H1 (cell line): ENCODE measurements at regions not wholly inside any gene's neighbourhood (a gene's known extent, or its start where the extent isn't known, plus 50 kb on each side); places are given as distances from the start of the nearest gene placed in this dataset.
"Not testable (repeated sequence)": the region's sequence is repeated elsewhere in the genome, so short reads cannot be mapped to it uniquely, and the experiment has no call there.

ENCODE experiments used
- CTCF ChIA-PET: fragments of 300-600 bp; sonication (Branson Sonifier 250); formaldehyde crosslinking; loops from one replicate; lab custom pipeline; 2021; ENCODE audit not compliant: partially characterized antibody; lab: Charles Lee
- POLR2A ChIA-PET: fragments of 300-600 bp; sonication (Branson Sonifier 250); formaldehyde crosslinking; loops from one replicate; lab custom pipeline; 2021; ENCODE audit warnings: inconsistent platforms; ENCODE audit not compliant: partially characterized antibody; lab: Charles Lee
- DNase-seq, 2 experiments: peaks; one replicate each; pipeline versions ENCODE4 v3.0.0 to v3.0.0-alpha.2; 2010 to 2022; ENCODE audit warnings: low spot score in 2 of 2, low read depth in 1 of 2, mixed read lengths in 1 of 2
- FAIRE-seq: peaks from 2 replicates; lab custom pipeline; 2011; peaks lifted over from hg19 to GRCh38; lab: Jason Lieb, UNC
- H2AFZ ChIP-seq: 2 replicates; pipeline ENCODE4 v1.8.1; 2012; ENCODE audit warnings: low read length, inconsistent platforms
- H2AK5ac ChIP-seq: 2 replicates; pipeline ENCODE4 v1.6.1; 2013; ENCODE audit warnings: low read depth, low read length
- H2BK120ac ChIP-seq: replicated peaks from 2 replicates; pipeline ENCODE3; 2013; ENCODE audit warnings: low read depth, low read length, inconsistent platforms
- H2BK12ac ChIP-seq: 2 replicates; pipeline ENCODE4 v1.6.1; 2013; ENCODE audit warnings: low read depth, low read length
- H2BK15ac ChIP-seq: 2 replicates; pipeline ENCODE4 v1.6.1; 2013; ENCODE audit warnings: low read length
- H2BK20ac ChIP-seq: 2 replicates; pipeline ENCODE4 v1.6.1; 2013; ENCODE audit warnings: low read length
- H2BK5ac ChIP-seq: 2 replicates; pipeline ENCODE4 v1.6.1; 2013; ENCODE audit warnings: low read depth, low read length
- H3K14ac ChIP-seq: 2 replicates; pipeline ENCODE4 v1.6.1; 2013; ENCODE audit warnings: inconsistent platforms; ENCODE audit not compliant: insufficient read length
- H3K18ac ChIP-seq: 2 replicates; pipeline ENCODE4 v1.6.1; 2013; ENCODE audit warnings: low read length; ENCODE audit errors: extremely low read depth
- H3K23ac ChIP-seq: 2 replicates; pipeline ENCODE4 v1.6.1; 2013; ENCODE audit warnings: inconsistent platforms; ENCODE audit not compliant: insufficient read length
- H3K23me2 ChIP-seq: 2 replicates; pipeline ENCODE4 v1.6.1; 2013; ENCODE audit warnings: low read depth, low read length
- H3K27ac ChIP-seq: 2 replicates; pipeline ENCODE4 v1.6.1; 2011; ENCODE audit warnings: low read depth, low read length, inconsistent platforms
- H3K27me3 ChIP-seq, 4 experiments: replicated peaks in 1 of 4; 1 replicate in 1 of 4; 2 replicates in 3 of 4; pipeline versions ENCODE4 v1.6.1 to v1.8.1; 2011 to 2013; ENCODE audit warnings: low read length in 3 of 4, mild to moderate bottlenecking in 3 of 4, inconsistent platforms in 2 of 4, mixed read lengths in 2 of 4, moderate library complexity in 1 of 4; ENCODE audit not compliant: control insufficient read depth in 3 of 4, insufficient read depth in 3 of 4; ENCODE audit errors: extremely low read depth in 1 of 4
- H3K36me3 ChIP-seq, 4 experiments: 2 replicates each; pipeline versions ENCODE4 v1.6.1 to v1.8.1; 2011 to 2013; ENCODE audit warnings: mild to moderate bottlenecking in 4 of 4, low read length in 3 of 4, moderate library complexity in 2 of 4, control low read depth in 1 of 4, inconsistent platforms in 1 of 4; ENCODE audit not compliant: insufficient read depth in 4 of 4, control insufficient read depth in 2 of 4
- H3K4ac ChIP-seq: replicated peaks from 2 replicates; pipeline ENCODE3; 2013; ENCODE audit warnings: low read length, low read depth, mixed read lengths, inconsistent platforms; ENCODE audit not compliant: insufficient read length
- H3K4me1 ChIP-seq, 4 experiments: replicated peaks in 1 of 4; 1 replicate in 1 of 4; 2 replicates in 3 of 4; pipeline versions ENCODE4 v1.6.1 to v1.8.1; 2011 to 2013; ENCODE audit warnings: low read length in 3 of 4, inconsistent platforms in 2 of 4, mixed read lengths in 1 of 4; ENCODE audit not compliant: insufficient read depth in 4 of 4, control insufficient read depth in 3 of 4
- H3K4me2 ChIP-seq, 2 experiments: 2 replicates each; pipeline versions ENCODE4 v1.6.1 to v1.8.1; 2011 to 2013; ENCODE audit warnings: low read depth in 2 of 2, low read length in 2 of 2, control low read depth in 1 of 2, inconsistent platforms in 1 of 2, mild to moderate bottlenecking in 1 of 2; ENCODE audit not compliant: insufficient read depth in 1 of 2
- H3K4me3 ChIP-seq, 4 experiments: fragments of 200-600, 300-600 bp in 1 of 4; sonication (generic), shearing (Covaris generic), sonication (Bioruptor Twin) in 1 of 4; 2 replicates each; pipeline versions ENCODE4 v1.5.1 to v1.8.1; 2011 to 2016; ENCODE audit warnings: low read length in 4 of 4, low read depth in 3 of 4, control low read depth in 2 of 4, inconsistent platforms in 2 of 4, mild to moderate bottlenecking in 2 of 4, mixed read lengths in 1 of 4, moderate library complexity in 1 of 4; ENCODE audit not compliant: insufficient read depth in 2 of 4; ENCODE audit errors: extremely low read depth in 1 of 4
- H3K56ac ChIP-seq: replicated peaks from 2 replicates; pipeline ENCODE3; 2013; ENCODE audit warnings: low read depth, mild to moderate bottlenecking, mixed read lengths, low read length, inconsistent platforms; ENCODE audit not compliant: insufficient read length
- H3K79me1 ChIP-seq: 2 replicates; pipeline ENCODE4 v1.6.1; 2013; ENCODE audit warnings: low read depth, low read length, control low read depth
- H3K79me2 ChIP-seq, 2 experiments: 2 replicates each; pipeline versions ENCODE4 v1.6.1 to v1.8.1; 2012 to 2013; ENCODE audit warnings: low read length in 2 of 2, mild to moderate bottlenecking in 2 of 2, inconsistent platforms in 1 of 2; ENCODE audit not compliant: insufficient read depth in 2 of 2, control insufficient read depth in 1 of 2
- H3K9ac ChIP-seq, 4 experiments: replicated peaks in 1 of 4; 1 replicate in 1 of 4; 2 replicates in 3 of 4; pipeline versions ENCODE4 v1.6.1 to v1.8.1; 2011 to 2013; ENCODE audit warnings: low read depth in 3 of 4, low read length in 3 of 4, control low read depth in 2 of 4, mild to moderate bottlenecking in 2 of 4, moderate library complexity in 2 of 4, inconsistent platforms in 1 of 4; ENCODE audit errors: extremely low read depth in 1 of 4
- H3K9me3 ChIP-seq, 2 experiments: 2 replicates each; pipeline versions ENCODE4 v1.6.1 to v1.8.1; 2012 to 2013; ENCODE audit warnings: mild to moderate bottlenecking in 2 of 2, moderate library complexity in 2 of 2, control low read depth in 1 of 2, inconsistent platforms in 1 of 2, low read depth in 1 of 2, low read length in 1 of 2, mixed read lengths in 1 of 2; ENCODE audit not compliant: insufficient read depth in 2 of 2
- H4K20me1 ChIP-seq, 2 experiments: replicated peaks in 1 of 2; 2 replicates each; pipeline versions ENCODE3 to v1.8.1; 2011 to 2013; ENCODE audit warnings: inconsistent platforms in 2 of 2, low read length in 2 of 2, mild to moderate bottlenecking in 1 of 2; ENCODE audit not compliant: insufficient read depth in 2 of 2, control insufficient read depth in 1 of 2
- H4K5ac ChIP-seq: 2 replicates; pipeline ENCODE4 v1.6.1; 2013; ENCODE audit warnings: low read length, low read depth, mixed read lengths, inconsistent platforms; ENCODE audit not compliant: insufficient read length
- H4K8ac ChIP-seq: 2 replicates; pipeline ENCODE4 v1.8.0; 2013; ENCODE audit warnings: mild to moderate bottlenecking, moderate library complexity, low read length, inconsistent platforms; ENCODE audit not compliant: insufficient read depth; ENCODE audit errors: extremely low read depth
- H4K91ac ChIP-seq: replicated peaks from 2 replicates; pipeline ENCODE3; 2013; ENCODE audit warnings: low read length, mixed read lengths, inconsistent platforms; ENCODE audit not compliant: insufficient read length
- WGBS, 2 experiments: shearing (Covaris generic) in 1 of 2; methylation state at CpG; one replicate each; pipeline versions ENCODE4 v1.1.6 to v1.1.7; 2013 to 2015; ENCODE audit warnings: low lambda C conversion rate in 2 of 2, mixed read lengths in 2 of 2, inconsistent platforms in 1 of 2, low coverage in 1 of 2, missing lambda C conversion rate in 1 of 2; ENCODE audit not compliant: insufficient replicate concordance in 2 of 2, insufficient coverage in 1 of 2, insufficient read length in 1 of 2; ENCODE audit errors: extremely low coverage in 1 of 2, missing lambda C conversion rate in 1 of 2; 5-methylcytosine and 5-hydroxymethylcytosine counted together

DNA sequence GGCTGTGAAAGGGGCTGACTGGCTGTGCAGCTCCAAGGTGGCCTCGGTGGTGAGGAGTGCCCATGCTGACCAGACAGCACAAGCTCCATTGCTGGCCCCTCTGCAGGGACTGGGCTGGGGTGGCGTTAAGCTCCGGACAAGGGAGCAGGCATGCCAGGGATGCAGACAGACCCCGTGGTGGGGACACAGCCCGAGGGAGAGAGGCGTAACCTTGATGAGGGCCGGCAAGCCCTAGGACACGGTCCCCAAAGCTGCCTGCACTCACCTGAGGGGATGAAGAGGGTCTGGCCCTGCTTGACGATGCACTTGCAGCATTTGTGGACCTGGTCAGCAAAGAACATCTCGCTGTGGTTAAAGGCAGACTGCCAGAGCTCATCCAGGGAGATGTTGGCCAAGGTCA, 217.9 kb downstream of the TUBA3C start:
- peaks cover 82 to 91% of the 10 kb centered on the region in 2 experiments for H3K9me3 ChIP-seq
- H2AK5ac ChIP-seq, H3K4me2 ChIP-seq, H4K20me1 ChIP-seq, H3K23ac ChIP-seq, H3K4ac ChIP-seq, H2BK15ac ChIP-seq, H3K27ac ChIP-seq, FAIRE-seq, H3K4me1 ChIP-seq, H3K23me2 ChIP-seq, DNase-seq, H4K8ac ChIP-seq, H3K27me3 ChIP-seq, H3K9ac ChIP-seq, H3K79me1 ChIP-seq, H2BK20ac ChIP-seq, POLR2A ChIA-PET, H2BK5ac ChIP-seq, H2BK12ac ChIP-seq, H4K5ac ChIP-seq, CTCF ChIA-PET, H4K91ac ChIP-seq, H3K79me2 ChIP-seq, H3K36me3 ChIP-seq, H3K14ac ChIP-seq, H2AFZ ChIP-seq, H3K18ac ChIP-seq, H2BK120ac ChIP-seq, H3K4me3 ChIP-seq, H3K56ac ChIP-seq: not testable (repeated sequence)
- WGBS, 2 experiments: 76% methylated on average over 7 of the region's 10 CpGs; no CpG with 5 or more reads in 1 of the 2 experiments
